Endothelial cell of umbilical vein (primary cell): ENCODE measurements at regions not wholly inside any gene's neighbourhood (a gene's known extent, or its start where the extent isn't known, plus 50 kb on each side); places are given as distances from the start of the nearest gene placed in this dataset.

ENCODE experiments used
- BruUV-seq: library from RNA; stranded (reverse); fragments of 400-500 nt; replicated peaks from 2 replicates; lab custom pipeline; 2021; lab: Mats Ljungman, UMichigan
- CTCF ChIA-PET: fragments of 300-600, 350-600 bp; sonication (Branson Sonifier 250); formaldehyde crosslinking; loops from one replicate; lab custom pipeline; 2021; ENCODE audit warnings: antibody characterized with exemption, inconsistent platforms; lab: Charles Lee
- POLR2A ChIA-PET: fragments of 300-600, 350-600 bp; sonication (Branson Sonifier 250); formaldehyde crosslinking; loops from one replicate; lab custom pipeline; 2021; ENCODE audit warnings: antibody characterized with exemption, inconsistent platforms; lab: Charles Lee
- DNase-seq: peaks from one replicate; pipeline ENCODE4 v3.0.0-alpha.2; 2011; ENCODE audit warnings: low read depth, low spot score
- FAIRE-seq: peaks from 2 replicates; lab custom pipeline; 2011; peaks lifted over from hg19 to GRCh38; lab: Jason Lieb, UNC
- H2AFZ ChIP-seq: 2 replicates; pipeline ENCODE4 v1.6.0; 2012; ENCODE audit warnings: low read depth, low read length, control low read depth, inconsistent platforms
- H3K27ac ChIP-seq: 2 replicates; pipeline ENCODE4 v1.5.1; 2011; ENCODE audit warnings: low read depth, mild to moderate bottlenecking, control low read depth, low read length, moderate library complexity; ENCODE audit not compliant: insufficient read depth
- H3K27me3 ChIP-seq, 2 experiments: 2 replicates each; pipeline versions ENCODE4 v1.6.0 to v1.6.1; 2011; ENCODE audit warnings: low read length in 2 of 2, mixed read lengths in 1 of 2; ENCODE audit not compliant: control insufficient read depth in 2 of 2, insufficient read depth in 2 of 2
- H3K36me3 ChIP-seq, 2 experiments: 2 replicates in 1 of 2; 3 replicates in 1 of 2; pipeline ENCODE4 v1.5.1; 2011; ENCODE audit warnings: low read length in 2 of 2, mild to moderate bottlenecking in 1 of 2, moderate library complexity in 1 of 2; ENCODE audit not compliant: control insufficient read depth in 2 of 2, insufficient read depth in 2 of 2; ENCODE audit errors: extremely low read depth in 1 of 2
- H3K4me1 ChIP-seq: 3 replicates; pipeline ENCODE4 v1.5.1; 2011; ENCODE audit warnings: mild to moderate bottlenecking, low read length; ENCODE audit not compliant: control insufficient read depth, insufficient read depth; ENCODE audit errors: extremely low read depth
- H3K4me2 ChIP-seq: 2 replicates; pipeline ENCODE4 v1.6.1; 2011; ENCODE audit warnings: low read length, control low read depth, mixed read lengths; ENCODE audit not compliant: insufficient read depth
- H3K4me3 ChIP-seq, 3 experiments: fragments of 200-600 bp in 1 of 3; sonication (generic), shearing (Covaris generic) in 1 of 3; replicated peaks in 1 of 3; 2 replicates each; pipeline ENCODE4 v1.5.1; 2011 to 2016; ENCODE audit warnings: control low read depth in 3 of 3, low read length in 3 of 3, mild to moderate bottlenecking in 2 of 3, inconsistent platforms in 1 of 3, low read depth in 1 of 3, moderate library complexity in 1 of 3; ENCODE audit not compliant: insufficient read depth in 1 of 3
- H3K79me2 ChIP-seq: 2 replicates; pipeline ENCODE4 v1.6.0; 2012; ENCODE audit warnings: low read length, inconsistent platforms; ENCODE audit not compliant: control insufficient read depth, insufficient read depth
- H3K9ac ChIP-seq: replicated peaks from 2 replicates; pipeline ENCODE3; 2011; ENCODE audit warnings: low read length, control low read depth; ENCODE audit not compliant: insufficient read depth; ENCODE audit errors: extremely low read depth
- H3K9me1 ChIP-seq: replicated peaks from 3 replicates; pipeline ENCODE4 v1.6.0; 2011; ENCODE audit warnings: mild to moderate bottlenecking, low read length; ENCODE audit not compliant: control insufficient read depth, insufficient read depth; ENCODE audit errors: extremely low read depth
- H3K9me3 ChIP-seq: replicated peaks from 2 replicates; pipeline ENCODE4 v1.5.1; 2012; ENCODE audit warnings: low read length, inconsistent platforms; ENCODE audit not compliant: control insufficient read depth, insufficient read depth
- H4K20me1 ChIP-seq: replicated peaks from 2 replicates; pipeline ENCODE3; 2011; ENCODE audit warnings: mild to moderate bottlenecking, low read length; ENCODE audit not compliant: control insufficient read depth, insufficient read depth; ENCODE audit errors: extremely low read depth
- CTCF ChIP-seq, 2 donors: IDR thresholded peaks; 1 replicate in 1 of 2; 2 replicates in 1 of 2; pipeline ENCODE4 v1.5.1; 2011; ENCODE audit warnings: low read length in 2 of 2, mild to moderate bottlenecking in 2 of 2, moderate library complexity in 2 of 2, control low read depth in 1 of 2, inconsistent platforms in 1 of 2, low read depth in 1 of 2; ENCODE audit not compliant: insufficient read depth in 1 of 2; ENCODE audit errors: extremely low read depth in 1 of 2
- EZH2 ChIP-seq: IDR thresholded peaks from 2 replicates; pipeline ENCODE4 v1.6.1; 2012; ENCODE audit warnings: borderline replicate concordance, low read depth, mild to moderate bottlenecking, moderate library complexity, low read length, inconsistent platforms; ENCODE audit not compliant: severe bottlenecking
- FOS ChIP-seq: IDR thresholded peaks from 2 replicates; pipeline ENCODE4 v1.6.1; 2011; ENCODE audit warnings: mild to moderate bottlenecking, low read length, moderate library complexity, borderline replicate concordance; ENCODE audit not compliant: insufficient read depth
- GATA2 ChIP-seq: IDR thresholded peaks from 2 replicates; pipeline ENCODE4 v1.7.0; 2011; ENCODE audit warnings: low read depth, mild to moderate bottlenecking, moderate library complexity, mixed read lengths, low read length; ENCODE audit not compliant: insufficient read length, insufficient read depth
- JUN ChIP-seq: IDR thresholded peaks from 2 replicates; pipeline ENCODE4 v1.6.1; 2011; ENCODE audit warnings: borderline replicate concordance, low read depth; ENCODE audit not compliant: insufficient read length, insufficient read depth
- MAX ChIP-seq: IDR thresholded peaks from 2 replicates; pipeline ENCODE4 v1.6.1; 2011; ENCODE audit not compliant: insufficient read depth, insufficient read length
- MYC ChIP-seq: IDR thresholded peaks from one replicate; pipeline ENCODE4 v1.6.1; 2011; ENCODE audit warnings: mild to moderate bottlenecking, low read depth, low read length
- POLR2A ChIP-seq: IDR thresholded peaks from 2 replicates; pipeline ENCODE4 v1.6.1; 2012; ENCODE audit warnings: low read depth, mild to moderate bottlenecking, control low read depth, low read length
- POLR2AphosphoS5 ChIP-seq: IDR thresholded peaks from 2 replicates; pipeline ENCODE4 v1.6.1; 2012; ENCODE audit warnings: low read depth, mild to moderate bottlenecking, control low read depth, low read length, moderate library complexity; ENCODE audit not compliant: insufficient read depth
- dilution Hi-C: fragments of 300-500 bp; cut with MboI; formaldehyde crosslinking; loops from one replicate; pipeline ENCODE4 v1.15.0; 2019; ENCODE audit warnings: low sequenced_read_pairs; ENCODE audit not compliant: extremely low pct_ligation_motif_present
- intact Hi-C: fragments of 100-400 bp; cut with micrococcal nuclease; formaldehyde crosslinking; loops from one replicate; pipeline ENCODE4 v1.10.0; 2022

GRCh38 chr16:54816471-54816870 lies 114.2 kb upstream of the IRX5 start:
- BruUV-seq, result no TSS peak
- Histone ChIP-seq H2AFZ (no peak overlapping the region), H3K36me3 (no peaks in the 10 kb centered on the region), H3K9ac (no peak overlapping the region), H3K9me3 (no peaks in the 10 kb centered on the region), H3K79me2 (no peaks in the 10 kb centered on the region), H3K4me2 (no peak overlapping the region), H3K4me1 (no peaks in the 10 kb centered on the region), H3K27me3 (no peaks in the 10 kb centered on the region), H4K20me1 (no peaks in the 10 kb centered on the region), H3K4me3 (no peak overlapping the region), H3K27ac (no peak overlapping the region), H3K9me1 (no peaks in the 10 kb centered on the region)
- ChIA-PET POLR2A (no interaction called here), CTCF (no interaction called here)
- DNase-seq (no peak), FAIRE-seq (no peak)
- intact Hi-C loops (no loop called here), dilution Hi-C loops (no loop called here)
- no peak for TF ChIP-seq FOS
- TF ChIP-seq POLR2AphosphoS5, result no peak
- no peak for TF ChIP-seq EZH2
- no peak for TF ChIP-seq GATA2
- no peak for TF ChIP-seq MAX

GRCh38 chr16:54815177-54815576 lies 115.5 kb upstream of the IRX5 start:
- no peaks in the 10 kb centered on the region for H3K27me3 ChIP-seq
- no peak overlapping the region for H3K4me2 ChIP-seq
- no peak overlapping the region for H3K27ac ChIP-seq
- dilution Hi-C loops (no loop called here), intact Hi-C loops (no loop called here)
- ChIA-PET CTCF (no interaction called here), POLR2A (no interaction called here)
- DNase-seq (no peak), FAIRE-seq (no peak)
- TF ChIP-seq POLR2AphosphoS5 (no peak), CTCF (IDR thresholded peaks at IDR 0.05; ENCODE audit: extremely low read depth in 1 of 2, insufficient read depth in 1 of 2, low read depth in 1 of 2, low read length in 2 of 2) (no peak), MYC (no peak), GATA2 (no peak), JUN (no peak), EZH2 (no peak), MAX (no peak), FOS (no peak), POLR2A (no peak)
- H3K4me1 ChIP-seq, result no peaks in the 10 kb centered on the region
- H3K9me1 ChIP-seq, result no peaks in the 10 kb centered on the region
- no peaks in the 10 kb centered on the region for H3K9me3 ChIP-seq
- H4K20me1 ChIP-seq, result no peaks in the 10 kb centered on the region
- no peaks in the 10 kb centered on the region for H3K79me2 ChIP-seq
- no TSS peak for BruUV-seq
- H3K9ac ChIP-seq, result no peak overlapping the region
- no peaks in the 10 kb centered on the region for H3K36me3 ChIP-seq
- no peak overlapping the region for H3K4me3 ChIP-seq
- H2AFZ ChIP-seq, result no peak overlapping the region
